SK-N-SH (cell line): ENCODE measurements at regions not wholly inside any gene's neighbourhood (a gene's known extent, or its start where the extent isn't known, plus 50 kb on each side); places are given as distances from the start of the nearest gene placed in this dataset.

Experiments used
- CTCF ChIA-PET: fragments of 300-600, 350-600 bp; formaldehyde crosslinking; extraction: SDS; loops from one replicate; lab custom pipeline; 2021; lab: Yijun Ruan, JAX
- POLR2A ChIA-PET: fragments of 350-600 bp; sonication (Branson Sonifier 250); formaldehyde crosslinking; extraction: SDS; loops from one replicate; lab custom pipeline; 2020; ENCODE audit warnings: antibody characterized with exemption, inconsistent platforms; lab: Yijun Ruan, JAX
- DNase-seq: peaks from one replicate; pipeline ENCODE4 v3.0.0; 2012
- H2AFZ ChIP-seq: fragments of 200-600 bp; sonication (generic); 2 replicates; pipeline ENCODE4 v1.8.1; 2016; ENCODE audit warnings: antibody characterized with exemption, mild to moderate bottlenecking, low read depth
- H3F3A ChIP-seq: fragments of 200-600 bp; sonication (generic); replicated peaks from 2 replicates; pipeline ENCODE3; 2016; ENCODE audit warnings: antibody characterized with exemption, mild to moderate bottlenecking; ENCODE audit not compliant: insufficient read depth
- H3K27ac ChIP-seq, 2 experiments: fragments of 200-500 bp in 1 of 2; fragments of 200-600 bp in 1 of 2; sonication (Bioruptor generic) in 1 of 2; sonication (generic), shearing (Covaris generic) in 1 of 2; 2 replicates each; pipeline versions ENCODE4 v1.5.1 to v1.6.1; 2014 to 2016; ENCODE audit warnings: low read depth in 2 of 2, inconsistent platforms in 1 of 2, low read length in 1 of 2, mild to moderate bottlenecking in 1 of 2, mixed read lengths in 1 of 2
- H3K27me3 ChIP-seq: fragments of 200-600 bp; sonication (generic), shearing (Covaris generic); 2 replicates; pipeline ENCODE4 v1.6.1; 2016; ENCODE audit warnings: mixed run types; ENCODE audit not compliant: insufficient read depth
- H3K36me3 ChIP-seq, 2 experiments: fragments of 200-500 bp in 1 of 2; fragments of 200-600 bp in 1 of 2; sonication (Bioruptor generic) in 1 of 2; sonication (generic) in 1 of 2; replicated peaks in 1 of 2; 2 replicates each; pipeline versions ENCODE3 to v1.5.1; 2014 to 2016; ENCODE audit warnings: low read length in 1 of 2, mild to moderate bottlenecking in 1 of 2; ENCODE audit not compliant: insufficient read depth in 2 of 2, control insufficient read depth in 1 of 2
- H3K4me1 ChIP-seq, 2 experiments: fragments of 200-500 bp in 1 of 2; fragments of 200-600 bp in 1 of 2; sonication (Bioruptor generic) in 1 of 2; sonication (generic), shearing (Covaris generic) in 1 of 2; 2 replicates each; pipeline versions ENCODE4 v1.5.1 to v1.6.1; 2014 to 2016; ENCODE audit warnings: low read depth in 1 of 2, low read length in 1 of 2, mixed run types in 1 of 2; ENCODE audit not compliant: insufficient read depth in 2 of 2, control insufficient read depth in 1 of 2
- H3K4me2 ChIP-seq: fragments of 200-600 bp; sonication (generic), shearing (Covaris generic); 2 replicates; pipeline ENCODE4 v1.6.1; 2017; ENCODE audit warnings: mixed run types
- H3K4me3 ChIP-seq, 2 experiments: fragments of 200-500 bp in 1 of 2; fragments of 200-600 bp in 1 of 2; sonication (Bioruptor generic) in 1 of 2; sonication (generic), shearing (Covaris generic) in 1 of 2; 2 replicates each; pipeline versions ENCODE4 v1.5.1 to v1.8.1; 2014 to 2016; ENCODE audit warnings: low read depth in 2 of 2, inconsistent platforms in 1 of 2, low read length in 1 of 2, mild to moderate bottlenecking in 1 of 2, mixed read lengths in 1 of 2, moderate library complexity in 1 of 2
- H3K79me2 ChIP-seq: fragments of 200-600 bp; sonication (generic); 2 replicates; pipeline ENCODE4 v1.8.1; 2017; ENCODE audit warnings: mild to moderate bottlenecking; ENCODE audit not compliant: insufficient read depth
- H3K9ac ChIP-seq: fragments of 200-600 bp; sonication (generic); 2 replicates; pipeline ENCODE4 v1.6.1; 2017; ENCODE audit warnings: mixed run types
- H3K9me2 ChIP-seq: fragments of 200-600 bp; sonication (generic); 2 replicates; pipeline ENCODE4 v1.6.1; 2017; ENCODE audit warnings: mixed run types
- H3K9me3 ChIP-seq: fragments of 200-600 bp; sonication (generic); 2 replicates; pipeline ENCODE4 v1.6.1; 2017; ENCODE audit warnings: mixed run types, mild to moderate bottlenecking, moderate library complexity
- H4K20me1 ChIP-seq: fragments of 200-600 bp; sonication (generic); 2 replicates; pipeline ENCODE4 v1.6.1; 2017; ENCODE audit warnings: mild to moderate bottlenecking, mixed run types; ENCODE audit not compliant: insufficient read depth
- CHD2 ChIP-seq: fragments of 150-350 bp; IDR thresholded peaks from 2 replicates; pipeline ENCODE4 v1.6.1; 2018; ENCODE audit warnings: low read length; ENCODE audit not compliant: partially characterized antibody
- EP300 ChIP-seq, 2 experiments: IDR thresholded peaks; 2 replicates each; pipeline versions ENCODE4 v1.4.0 to v1.6.1; 2012; ENCODE audit warnings: borderline replicate concordance in 1 of 2, low read depth in 1 of 2, low read length in 1 of 2
- EZH2phosphoT487 ChIP-seq: fragments of 200-600 bp; sonication (generic); IDR thresholded peaks from 2 replicates; pipeline ENCODE4 v1.6.1; 2017; ENCODE audit warnings: low read depth, mixed run types, mild to moderate bottlenecking, antibody characterized with exemption, moderate library complexity, borderline replicate concordance
- FOXJ3 ChIP-seq: sonication (generic); formaldehyde crosslinking; IDR thresholded peaks from 2 replicates; pipeline ENCODE4 v1.5.1; 2020; ENCODE audit warnings: mild to moderate bottlenecking, missing genetic modification reagents
- FOXM1 ChIP-seq: IDR thresholded peaks from 2 replicates; pipeline ENCODE4 v1.4.0; 2012; ENCODE audit warnings: low read depth, mild to moderate bottlenecking
- GABPA ChIP-seq: IDR thresholded peaks from 2 replicates; pipeline ENCODE4 v1.4.0; 2012; ENCODE audit warnings: low read depth, mild to moderate bottlenecking
- JUND ChIP-seq: IDR thresholded peaks from 2 replicates; pipeline ENCODE4 v1.4.0; 2012
- MEF2A ChIP-seq: IDR thresholded peaks from 2 replicates; pipeline ENCODE4 v1.4.0; 2012; ENCODE audit warnings: low read depth, borderline replicate concordance
- MXI1 ChIP-seq: IDR thresholded peaks from 2 replicates; pipeline ENCODE4 v1.6.1; 2012; ENCODE audit warnings: mild to moderate bottlenecking, low read depth, low read length, improper control_type of control experiment
- NFIC ChIP-seq: IDR thresholded peaks from 2 replicates; pipeline ENCODE4 v1.4.0; 2012; ENCODE audit warnings: borderline replicate concordance
- PBX3 ChIP-seq: IDR thresholded peaks from 2 replicates; pipeline ENCODE4; 2012
- POLR2AphosphoS5 ChIP-seq: IDR thresholded peaks from 2 replicates; pipeline ENCODE4 v1.6.1; 2012; ENCODE audit warnings: low read depth, low read length
- SIN3A ChIP-seq: IDR thresholded peaks from 2 replicates; pipeline ENCODE4 v1.6.1; 2012; ENCODE audit warnings: low read depth, mild to moderate bottlenecking, low read length, moderate library complexity, borderline replicate concordance
- whole genome bisulfite sequencing: methylation state at CpG from one replicate; pipeline ENCODE4 v1.1.6; 2017; ENCODE audit warnings: low lambda C conversion rate; 5-methylcytosine and 5-hydroxymethylcytosine counted together
- TF ChIP-seq, protein P1 (sequence below): fragments of 200-600 bp; sonication (generic); IDR thresholded peaks from 2 replicates; pipeline ENCODE4 v1.6.1; 2017; ENCODE audit warnings: antibody characterized with exemption, mild to moderate bottlenecking, moderate library complexity
- TF ChIP-seq, protein P2 (sequence below): IDR thresholded peaks from 2 replicates; pipeline ENCODE4 v1.4.0; 2012; ENCODE audit warnings: low read depth

GRCh38 chr1:91619881-91620280 is 119.2 kb downstream of the CDC7 start:
- H3K79me2 ChIP-seq, result no peaks in the 10 kb centered on the region
- WGBS, result 8% methylated on average over 3 of the region's 3 CpGs
- no peak overlapping the region for H3K4me2 ChIP-seq
- H3K27me3 ChIP-seq, result peaks cover 40% of the 10 kb centered on the region; the same call in 1 of the 2 replicates
- H3K9ac ChIP-seq, result no peak overlapping the region
- H3K4me1 ChIP-seq, result no peaks in the 10 kb centered on the region
- no peak for DNase-seq
- ChIA-PET CTCF (interaction anchor here (1.3 kb wide), 1 partner anchor 37 kb away, joined by 3 read pairs; no protein-coding TSS in a partner anchor), POLR2A (no interaction called here)
- no peak for TF ChIP-seq MXI1
- TF ChIP-seq POLR2AphosphoS5, result no peak
- TF ChIP-seq, protein P1, sequence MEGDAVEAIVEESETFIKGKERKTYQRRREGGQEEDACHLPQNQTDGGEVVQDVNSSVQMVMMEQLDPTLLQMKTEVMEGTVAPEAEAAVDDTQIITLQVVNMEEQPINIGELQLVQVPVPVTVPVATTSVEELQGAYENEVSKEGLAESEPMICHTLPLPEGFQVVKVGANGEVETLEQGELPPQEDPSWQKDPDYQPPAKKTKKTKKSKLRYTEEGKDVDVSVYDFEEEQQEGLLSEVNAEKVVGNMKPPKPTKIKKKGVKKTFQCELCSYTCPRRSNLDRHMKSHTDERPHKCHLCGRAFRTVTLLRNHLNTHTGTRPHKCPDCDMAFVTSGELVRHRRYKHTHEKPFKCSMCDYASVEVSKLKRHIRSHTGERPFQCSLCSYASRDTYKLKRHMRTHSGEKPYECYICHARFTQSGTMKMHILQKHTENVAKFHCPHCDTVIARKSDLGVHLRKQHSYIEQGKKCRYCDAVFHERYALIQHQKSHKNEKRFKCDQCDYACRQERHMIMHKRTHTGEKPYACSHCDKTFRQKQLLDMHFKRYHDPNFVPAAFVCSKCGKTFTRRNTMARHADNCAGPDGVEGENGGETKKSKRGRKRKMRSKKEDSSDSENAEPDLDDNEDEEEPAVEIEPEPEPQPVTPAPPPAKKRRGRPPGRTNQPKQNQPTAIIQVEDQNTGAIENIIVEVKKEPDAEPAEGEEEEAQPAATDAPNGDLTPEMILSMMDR, result no peak
- no peak for TF ChIP-seq EZH2phosphoT487
- no peak for TF ChIP-seq FOXJ3 (CRISPR knock-in tag)
- TF ChIP-seq EP300 (IDR thresholded peaks at IDR 0.05; ENCODE audit: borderline replicate concordance in 1 of 2, low read depth in 1 of 2, low read length in 1 of 2), result no peak
- TF ChIP-seq GABPA, result no peak
- TF ChIP-seq SIN3A, result no peak
- no peak for TF ChIP-seq CHD2
- H3K4me3 ChIP-seq, result no peak overlapping the region
- H4K20me1 ChIP-seq, result no peaks in the 10 kb centered on the region
- no peak overlapping the region for H3K27ac ChIP-seq
- no peaks in the 10 kb centered on the region for H3F3A ChIP-seq
- no peaks in the 10 kb centered on the region for H3K9me3 ChIP-seq
- H3K36me3 ChIP-seq, result no peaks in the 10 kb centered on the region
- no peaks in the 10 kb centered on the region for H3K9me2 ChIP-seq
- no peak overlapping the region for H2AFZ ChIP-seq

GRCh38 chr1:91621360-91621759 is 120.7 kb downstream of the CDC7 start:
- H3K27me3 ChIP-seq, result peaks cover 27% of the 10 kb centered on the region; the same call in 1 of the 2 replicates
- ChIA-PET CTCF (no interaction called here), POLR2A (no interaction called here)
- TF ChIP-seq FOXM1, result no peak
- no peak for TF ChIP-seq CHD2
- TF ChIP-seq GABPA, result no peak
- TF ChIP-seq, protein P2, sequence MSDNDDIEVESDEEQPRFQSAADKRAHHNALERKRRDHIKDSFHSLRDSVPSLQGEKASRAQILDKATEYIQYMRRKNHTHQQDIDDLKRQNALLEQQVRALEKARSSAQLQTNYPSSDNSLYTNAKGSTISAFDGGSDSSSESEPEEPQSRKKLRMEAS, result no peak
- no peak for TF ChIP-seq PBX3
- no peak for TF ChIP-seq JUND
- TF ChIP-seq MEF2A, result no peak
- no peak for TF ChIP-seq NFIC
- no peak for TF ChIP-seq SIN3A
- DNase-seq, result no peak
- H3K4me3 ChIP-seq, result no peak overlapping the region
- no peak overlapping the region for H2AFZ ChIP-seq
- no peaks in the 10 kb centered on the region for H3F3A ChIP-seq
- H3K4me1 ChIP-seq, result no peaks in the 10 kb centered on the region
- H3K36me3 ChIP-seq, result no peaks in the 10 kb centered on the region
- H3K9me2 ChIP-seq, result no peaks in the 10 kb centered on the region
- WGBS, result 20% methylated on average over 3 of the region's 3 CpGs
- no peak overlapping the region for H3K9ac ChIP-seq
- H4K20me1 ChIP-seq, result no peaks in the 10 kb centered on the region
- H3K9me3 ChIP-seq, result no peaks in the 10 kb centered on the region
- no peak overlapping the region for H3K27ac ChIP-seq
- H3K4me2 ChIP-seq, result no peak overlapping the region
- no peaks in the 10 kb centered on the region for H3K79me2 ChIP-seq
